Tibial nerve (tissue), 4 donors: ENCODE measurements at regions not wholly inside any gene's neighbourhood (a gene's known extent, or its start where the extent isn't known, plus 50 kb on each side); places are given as distances from the start of the nearest gene placed in this dataset.

ENCODE experiments used
- CTCF ChIP-seq, 5 experiments: fragments of 200-600 bp in 3 of 5; fragments of 450-650 bp in 2 of 5; sonication (generic) in 3 of 5; IDR thresholded peaks; one replicate each; pipeline ENCODE4 v1.5.1; 2016 to 2019; ENCODE audit warnings: antibody characterized with exemption in 5 of 5, mild to moderate bottlenecking in 3 of 5, moderate library complexity in 2 of 5
- EP300 ChIP-seq, 2 donors: sonication (generic); formaldehyde crosslinking; IDR thresholded peaks; one replicate each; pipeline ENCODE4 v1.6.1; 2017; ENCODE audit warnings: antibody characterized with exemption in 2 of 2, mild to moderate bottlenecking in 1 of 2
- POLR2A ChIP-seq, 2 donors: fragments of 450-650 bp; IDR thresholded peaks; one replicate each; pipeline ENCODE4 v1.6.1; 2017; ENCODE audit warnings: antibody characterized with exemption in 2 of 2, mild to moderate bottlenecking in 2 of 2, moderate library complexity in 2 of 2

GRCh38 chr13:107675847-107676550, 539.3 kb downstream of the LIG4 start:
- TF ChIP-seq CTCF (IDR thresholded peaks at IDR 0.05): no peak
- no peak for TF ChIP-seq POLR2A (IDR thresholded peaks at IDR 0.05)
- no peak for TF ChIP-seq EP300 (IDR thresholded peaks at IDR 0.05)
